HG03439 (cell line): ENCODE measurements at regions not wholly inside any gene's neighbourhood (a gene's known extent, or its start where the extent isn't known, plus 50 kb on each side); places are given as distances from the start of the nearest gene placed in this dataset.
"Not testable (repeated sequence)": the region's sequence is repeated elsewhere in the genome, so short reads cannot be mapped to it uniquely, and the experiment has no call there.

Experiments
- ATAC-seq: cut with Tn5 transposase; IDR thresholded peaks from one replicate; pipeline ENCODE4 v1.9.1; 2021; ENCODE audit warnings: mild to moderate bottlenecking, moderate library complexity; ENCODE audit not compliant: unreplicated experiment

DNA sequence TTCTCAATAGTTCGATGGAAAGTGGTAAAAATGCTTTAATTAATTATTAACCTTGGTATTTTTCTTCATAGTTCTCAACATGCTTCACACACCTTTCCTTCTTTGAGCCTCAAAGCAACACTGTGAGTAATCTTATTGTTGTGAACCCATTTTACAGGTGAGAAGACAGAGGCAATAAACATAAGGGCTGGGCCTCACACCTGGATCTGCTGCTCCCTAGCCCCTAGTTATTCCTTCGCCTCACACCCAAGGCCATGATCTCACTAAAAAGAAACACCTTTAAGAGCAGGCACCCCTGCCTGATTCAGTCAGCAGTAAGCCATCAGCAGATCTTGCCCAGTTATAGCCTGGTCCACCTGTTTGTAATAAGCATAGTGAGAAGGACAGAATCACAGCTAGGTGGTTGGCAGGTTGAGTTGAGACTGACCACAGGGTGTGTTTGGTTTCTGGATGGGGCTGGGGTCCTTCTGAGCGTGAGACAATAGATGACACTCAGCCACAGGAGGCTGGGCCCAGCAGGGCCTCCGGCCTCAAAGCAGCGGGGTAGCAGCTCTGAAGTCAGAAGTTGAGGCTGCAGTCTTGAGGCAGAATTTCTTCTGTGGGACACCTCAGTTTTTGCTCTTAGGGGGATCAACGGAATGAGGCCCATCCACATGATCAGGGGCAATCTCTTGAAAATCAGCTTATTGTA, 203.9 kb downstream of the RHOU start:
- ATAC-seq = no peak

DNA sequence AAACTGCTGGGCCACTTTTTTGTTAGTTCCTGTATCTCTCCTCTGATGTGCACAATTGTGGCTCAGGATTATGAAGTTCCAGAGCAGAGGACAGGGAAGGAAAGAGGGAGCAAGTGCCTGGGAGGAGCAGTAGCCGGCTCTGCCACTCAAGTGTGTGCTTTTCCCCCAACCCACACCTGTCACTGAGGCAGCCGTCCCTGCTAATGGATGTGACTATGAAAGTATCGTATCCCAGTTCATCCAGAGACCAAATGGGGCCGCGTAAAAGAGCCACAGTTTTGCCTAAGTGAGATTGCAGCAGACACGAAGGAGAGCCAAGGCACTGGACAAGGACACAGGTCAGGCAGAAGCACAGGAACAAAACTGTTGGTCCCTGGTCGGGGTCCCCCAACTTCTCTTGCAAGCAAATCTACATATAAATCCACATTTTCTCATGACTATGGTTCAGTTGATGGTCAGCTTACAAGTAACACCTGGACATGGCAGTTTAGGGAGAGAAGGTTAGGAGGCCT, 204.7 kb downstream of the RHOU start:
- ATAC-seq = no peak

DNA sequence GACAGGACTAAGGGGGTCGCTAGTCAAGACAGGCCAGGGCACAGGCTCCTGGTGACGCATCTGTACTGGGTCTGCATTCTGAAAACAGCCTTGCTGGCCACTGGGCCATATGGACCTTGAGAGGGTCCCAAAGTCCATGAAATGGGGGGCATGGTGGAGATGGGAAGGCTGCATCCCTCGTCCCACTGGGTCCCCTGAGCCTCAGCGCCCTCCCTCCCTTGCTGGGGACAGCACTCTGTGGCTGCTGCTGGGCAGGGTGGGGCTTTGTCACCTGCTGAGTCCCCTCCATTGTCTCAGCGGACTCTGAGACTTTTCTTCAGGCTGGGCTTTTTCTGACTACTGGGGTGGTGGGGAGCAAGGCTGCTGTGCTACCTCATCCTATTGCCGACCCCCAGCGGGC, 205.2 kb downstream of the RHOU start:
- no peak for ATAC-seq

DNA sequence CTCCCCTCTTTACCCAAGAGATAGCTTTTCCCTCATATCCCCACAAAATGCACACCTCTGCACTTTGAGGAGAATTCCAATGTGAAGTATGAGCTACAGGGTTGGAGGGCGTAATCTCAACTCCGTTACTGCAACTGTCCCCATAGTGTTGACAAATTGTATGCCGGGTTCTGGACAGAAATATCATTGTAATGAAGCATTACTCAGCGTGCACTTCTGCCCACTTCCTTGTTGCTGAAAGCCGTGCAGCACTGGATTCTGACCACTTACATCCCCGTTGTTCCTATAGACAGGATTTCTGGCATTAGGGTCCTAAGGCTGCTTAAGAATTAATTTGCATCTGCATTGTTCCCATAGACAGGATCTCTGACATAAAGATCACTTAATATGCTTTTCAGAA, 205.6 kb downstream of the RHOU start:
- no peak for ATAC-seq

DNA sequence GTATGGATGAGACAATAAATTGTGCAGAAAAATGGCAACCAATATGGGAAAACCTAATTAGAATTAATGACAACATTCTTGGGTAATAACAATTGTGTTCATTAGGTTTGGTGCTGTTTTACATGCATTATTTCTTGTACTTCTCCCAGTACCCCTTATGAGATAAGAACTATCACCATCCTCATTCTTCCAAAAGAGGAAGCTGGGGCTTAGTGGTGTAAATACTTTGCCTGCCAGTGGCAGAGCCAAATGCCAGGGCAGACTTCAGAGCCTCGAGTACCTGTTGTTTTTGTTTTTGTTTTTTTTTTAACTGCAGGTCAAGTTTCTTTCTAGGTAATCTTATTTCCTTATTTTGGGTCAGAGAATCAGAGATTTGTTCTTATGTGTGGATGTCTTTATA, 206.4 kb downstream of the RHOU start:
- no peak for ATAC-seq

DNA sequence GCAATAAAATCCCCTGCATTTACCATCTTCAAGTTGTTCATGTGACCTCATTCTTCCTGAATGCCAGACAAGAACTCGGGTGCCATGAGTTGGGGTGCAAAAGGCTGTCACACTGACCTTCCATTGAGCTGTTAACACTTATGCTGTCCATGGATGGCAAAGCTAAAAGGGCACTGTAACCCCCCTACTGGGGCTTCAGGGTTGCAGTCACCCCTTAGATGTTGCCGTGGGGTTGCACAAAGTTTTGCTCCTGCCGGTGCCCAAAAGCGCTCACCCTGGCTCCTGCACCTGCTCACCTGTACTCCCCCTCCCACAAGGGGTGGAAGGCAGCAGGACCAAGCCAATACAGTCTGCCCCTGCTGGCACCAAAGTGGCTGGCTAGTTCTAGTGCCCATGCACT, 208.2 kb downstream of the RHOU start:
- ATAC-seq = no peak

DNA sequence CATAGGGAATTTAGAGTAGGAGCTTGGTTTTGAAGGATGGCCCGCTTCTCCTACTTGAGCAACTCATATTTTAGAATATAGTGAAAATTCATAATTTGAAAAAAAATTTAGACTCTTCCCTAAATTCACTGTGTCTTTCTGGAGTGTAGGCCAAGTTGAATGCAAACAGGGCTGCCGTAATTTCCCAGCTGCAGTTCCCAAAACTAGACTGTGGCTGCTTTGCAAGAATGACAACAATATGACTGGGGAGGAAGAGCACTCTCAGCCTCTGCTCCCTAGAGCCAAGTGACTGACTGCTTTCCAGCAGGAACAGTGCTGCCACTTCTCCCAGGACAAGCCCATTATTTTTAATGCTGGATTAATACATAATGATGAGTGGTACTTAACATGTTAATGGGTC, 209.0 kb downstream of the RHOU start:
- no peak for ATAC-seq

DNA sequence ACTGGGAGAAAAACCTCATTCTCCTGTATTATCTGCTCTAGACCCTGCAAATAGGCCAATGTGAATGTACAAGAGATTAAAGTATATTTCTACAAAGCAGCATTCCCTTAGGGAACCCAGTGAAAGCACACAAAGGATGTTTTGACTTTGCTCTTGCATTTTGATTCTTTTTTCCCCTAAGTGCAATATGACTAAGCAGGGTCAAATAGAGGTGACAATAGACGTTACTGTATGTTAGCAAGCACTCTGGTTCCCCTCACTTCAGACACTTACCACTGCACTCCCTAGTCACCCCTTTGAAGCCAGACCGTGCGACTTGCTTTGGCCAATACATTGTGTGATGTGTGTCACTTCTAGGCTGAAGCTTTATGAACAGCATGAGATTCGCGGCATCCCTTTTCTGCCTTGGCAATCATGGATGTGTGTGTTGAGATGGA, 209.7 kb downstream of the RHOU start:
- ATAC-seq = no peak

DNA sequence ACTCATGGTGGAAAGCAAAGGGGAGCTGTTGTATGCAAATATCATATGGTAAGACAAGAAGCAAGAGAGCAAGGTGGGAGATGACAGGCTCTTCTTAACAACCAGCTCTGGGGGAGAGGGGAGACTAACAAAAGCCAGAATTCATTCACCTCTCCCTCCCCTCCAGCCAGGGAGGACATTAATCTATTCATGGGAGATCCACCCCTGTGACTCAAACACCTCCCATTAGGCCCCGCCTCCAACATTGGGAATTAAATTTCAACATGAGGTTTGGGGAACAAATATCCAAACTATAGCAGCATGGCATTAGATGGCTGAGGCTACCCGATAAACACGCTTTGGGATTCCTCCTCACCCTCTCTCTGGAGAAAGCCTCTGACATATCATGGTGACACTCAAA, 210.6 kb downstream of the RHOU start:
- ATAC-seq = no peak

DNA sequence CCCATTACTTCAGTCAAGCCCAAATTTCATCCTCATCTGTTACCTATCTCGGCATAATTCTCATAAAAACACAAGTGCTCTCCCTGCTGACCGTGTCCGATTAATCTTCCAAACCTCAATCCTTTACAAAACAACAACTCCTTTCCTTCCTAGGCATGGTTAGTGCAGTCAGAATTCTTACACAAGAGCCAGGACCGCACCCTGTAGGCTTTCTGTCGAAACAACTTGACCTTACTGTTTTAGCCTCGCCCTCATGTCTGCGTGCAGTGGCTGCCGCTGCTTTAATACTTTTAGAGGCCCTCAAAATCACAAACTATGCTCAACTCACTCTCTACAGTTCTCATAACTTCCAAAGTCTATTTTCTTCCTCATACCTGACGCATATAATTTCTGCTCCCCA, 214.3 kb downstream of the RHOU start:
- not testable (repeated sequence) for ATAC-seq

DNA sequence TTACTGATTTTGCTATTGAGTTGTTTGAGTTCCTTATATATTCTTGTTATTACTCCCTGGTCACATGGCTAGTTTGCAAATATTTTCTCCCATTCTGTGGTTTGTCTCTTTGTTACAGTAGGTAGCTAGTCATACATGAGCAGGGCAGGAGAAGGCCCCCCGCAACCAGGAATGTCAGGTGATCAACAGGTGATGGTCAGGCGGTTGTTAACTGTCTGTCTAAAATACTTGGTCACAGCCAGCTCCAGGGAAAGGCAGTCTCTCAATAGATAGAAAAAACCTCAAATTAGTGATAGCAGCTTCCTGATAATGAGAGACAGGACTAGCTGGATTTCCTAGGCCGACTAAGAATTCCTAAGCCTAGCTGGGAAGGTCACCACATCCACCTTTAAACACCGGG, 217.9 kb downstream of the RHOU start:
- no peak for ATAC-seq

DNA sequence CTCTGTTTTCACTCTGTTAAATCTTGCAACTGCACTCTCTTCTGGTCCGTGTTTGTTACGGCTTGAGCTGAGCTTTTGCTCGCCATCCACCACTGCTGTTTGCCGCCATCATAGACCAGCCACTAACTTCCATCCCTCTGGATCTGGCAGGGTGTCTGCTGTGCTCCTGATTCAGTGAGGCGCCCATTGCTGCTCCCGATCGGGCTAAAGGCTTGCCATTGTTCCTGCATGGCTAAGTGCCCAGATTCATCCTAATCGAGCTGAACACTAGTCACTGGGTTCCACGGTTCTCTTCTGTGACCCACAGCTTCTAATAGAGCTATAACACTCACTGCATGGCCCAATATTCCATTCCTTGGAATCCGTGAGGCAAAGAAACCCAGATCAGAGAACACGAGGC, 218.5 kb downstream of the RHOU start:
- not testable (repeated sequence) for ATAC-seq

DNA sequence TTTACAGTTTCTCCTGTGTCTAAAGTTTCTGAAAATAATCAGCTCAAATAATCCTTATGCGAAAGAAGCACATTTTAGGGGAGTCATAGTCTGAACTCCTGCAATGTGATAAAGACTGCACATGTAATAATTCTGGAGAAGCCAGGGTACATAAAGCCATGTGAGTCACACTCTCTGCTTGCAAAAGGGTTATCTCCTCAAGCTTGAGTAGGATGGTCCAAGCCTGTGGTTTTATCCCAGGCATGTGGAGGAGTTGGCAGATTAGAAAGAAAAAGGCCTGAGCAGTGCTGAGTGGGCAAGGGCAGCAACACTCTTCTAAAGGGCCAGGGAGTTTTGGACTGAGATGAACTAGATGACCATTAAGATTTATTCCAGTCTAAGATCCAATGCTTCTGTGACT, 220.4 kb downstream of the RHOU start:
- no peak for ATAC-seq

DNA sequence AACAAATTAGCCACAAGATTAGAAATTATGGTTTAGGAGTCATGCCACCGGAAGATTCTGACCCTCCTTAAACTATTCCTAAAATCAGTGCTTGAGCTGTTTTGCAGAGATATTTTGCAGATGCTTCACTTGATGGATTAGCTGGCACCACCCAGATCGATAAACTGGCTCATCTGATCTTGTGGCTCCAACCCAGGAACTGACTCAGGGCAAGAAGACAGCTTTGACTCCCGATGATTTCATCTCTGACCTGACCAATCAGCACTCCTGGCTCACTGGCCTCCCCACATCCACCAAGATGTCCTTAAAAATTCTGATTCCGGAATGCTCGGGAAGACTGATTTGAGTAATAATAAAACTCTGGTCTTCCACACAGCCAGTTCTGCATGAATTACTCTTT, 221.6 kb downstream of the RHOU start:
- ATAC-seq = no peak

DNA sequence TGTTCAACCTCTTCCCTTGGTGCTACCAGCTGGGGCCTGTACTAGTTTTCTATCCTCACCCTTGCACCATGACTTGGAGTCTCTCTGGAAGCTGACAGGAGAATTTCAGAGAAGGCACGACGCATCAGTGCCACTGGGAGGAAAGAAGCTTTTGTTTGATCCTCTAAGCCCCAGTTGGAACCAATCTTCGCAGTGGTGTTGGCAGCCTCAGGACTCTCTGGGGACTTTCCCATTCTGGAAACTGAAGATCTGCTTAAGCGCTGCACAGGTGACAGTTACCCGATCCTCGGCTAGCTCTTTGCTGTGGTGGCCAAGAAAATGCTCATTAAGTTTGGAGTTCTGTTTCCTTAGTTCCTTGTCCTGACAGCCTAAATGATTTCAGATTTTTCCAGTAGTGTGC, 222.3 kb downstream of the RHOU start:
- ATAC-seq = no peak

DNA sequence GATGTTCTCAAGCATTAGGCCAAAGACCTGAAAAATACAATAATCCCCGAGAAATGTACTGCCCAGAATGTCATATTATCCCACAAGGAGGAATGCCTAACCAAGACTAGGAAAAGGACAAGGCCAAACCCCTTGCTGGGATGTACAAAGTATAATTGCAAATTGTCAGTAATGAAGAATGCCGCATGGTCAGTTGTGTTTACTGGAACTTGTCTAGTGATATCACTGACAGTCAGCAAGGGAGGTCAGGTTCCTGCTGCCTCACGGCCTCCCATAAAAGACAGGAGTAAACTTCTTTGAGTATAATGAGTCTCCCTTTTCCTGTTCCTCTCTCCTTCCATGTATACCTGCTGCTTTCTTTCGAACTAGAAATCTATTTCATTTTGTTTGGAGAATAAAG, 222.8 kb downstream of the RHOU start:
- ATAC-seq = no peak

DNA sequence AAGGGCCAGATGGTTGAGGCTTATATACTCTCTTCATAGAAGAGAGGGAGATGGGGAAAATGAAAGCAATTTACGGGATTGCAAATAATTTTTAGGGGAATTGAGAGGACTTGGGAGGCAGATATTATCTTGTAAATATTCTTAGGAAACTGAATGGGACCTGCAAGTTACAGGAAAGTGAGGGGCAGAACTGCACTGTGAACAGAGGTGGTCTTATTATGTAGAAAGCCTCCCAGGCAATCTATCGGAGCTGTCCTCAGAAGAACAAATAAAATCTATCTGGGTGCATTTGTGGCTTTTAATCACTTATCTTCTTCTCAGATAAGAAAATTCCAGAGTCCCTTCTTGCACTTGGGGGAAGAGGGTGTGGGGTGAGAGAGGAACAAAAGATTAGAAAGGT, 223.5 kb downstream of the RHOU start:
- no peak for ATAC-seq

DNA sequence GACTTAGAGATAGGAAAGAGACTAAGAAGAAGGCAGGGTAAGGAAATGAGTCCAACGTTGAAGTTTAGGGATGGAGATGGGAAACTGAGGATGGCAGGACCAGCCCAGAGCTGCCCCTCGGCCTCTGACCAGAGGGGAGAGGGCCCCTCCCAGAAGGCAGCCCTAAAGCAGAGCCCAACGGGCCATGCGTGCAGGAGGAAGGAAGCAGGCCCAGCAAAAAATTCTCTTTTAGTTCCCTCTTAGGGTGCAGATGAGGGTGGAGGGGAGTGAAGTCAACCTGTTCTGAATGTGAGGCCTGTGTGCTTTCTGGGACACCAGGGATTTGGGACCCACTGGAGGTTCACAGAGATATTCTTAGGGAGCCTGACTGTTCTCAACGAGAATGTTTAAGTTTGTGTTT, 225.4 kb downstream of the RHOU start:
- ATAC-seq = no peak

DNA sequence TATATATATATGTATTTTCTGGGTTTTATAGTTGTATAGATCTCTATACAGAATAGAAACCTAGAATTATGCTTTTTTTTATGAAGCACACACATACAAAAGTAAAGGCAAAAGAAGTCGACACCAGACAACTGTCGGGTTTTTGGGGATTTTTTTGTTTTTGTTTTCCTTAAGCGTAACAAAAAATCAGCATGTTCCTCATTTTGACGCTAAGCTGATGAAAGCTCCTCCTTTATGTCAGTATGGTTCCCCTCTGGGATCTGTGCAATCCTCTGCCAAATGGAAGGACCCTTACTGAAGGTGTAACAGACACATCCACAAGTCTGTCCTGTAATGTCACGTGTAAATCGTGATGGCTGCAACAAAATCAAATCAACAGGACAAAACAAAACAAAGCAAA, 226.2 kb downstream of the RHOU start:
- no peak for ATAC-seq

DNA sequence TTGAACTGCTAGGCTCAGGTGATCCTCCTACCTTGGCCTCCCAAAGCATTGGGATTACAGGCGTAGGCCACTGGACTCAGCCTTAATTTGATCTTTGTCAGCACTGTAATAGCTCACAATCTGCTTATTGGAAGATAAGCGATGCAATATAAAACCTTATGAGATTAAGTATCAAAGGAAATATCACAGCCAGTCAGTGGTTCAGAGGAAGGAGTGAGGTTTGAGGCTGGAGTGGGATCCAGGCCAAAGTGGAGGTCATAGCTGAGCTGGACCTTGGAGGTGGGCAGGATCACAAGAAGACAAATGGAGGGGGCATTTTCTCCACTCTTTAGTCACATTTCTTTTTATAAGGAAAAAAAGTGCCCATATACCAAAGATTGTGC, 228.5 kb downstream of the RHOU start:
- ATAC-seq = no peak

DNA sequence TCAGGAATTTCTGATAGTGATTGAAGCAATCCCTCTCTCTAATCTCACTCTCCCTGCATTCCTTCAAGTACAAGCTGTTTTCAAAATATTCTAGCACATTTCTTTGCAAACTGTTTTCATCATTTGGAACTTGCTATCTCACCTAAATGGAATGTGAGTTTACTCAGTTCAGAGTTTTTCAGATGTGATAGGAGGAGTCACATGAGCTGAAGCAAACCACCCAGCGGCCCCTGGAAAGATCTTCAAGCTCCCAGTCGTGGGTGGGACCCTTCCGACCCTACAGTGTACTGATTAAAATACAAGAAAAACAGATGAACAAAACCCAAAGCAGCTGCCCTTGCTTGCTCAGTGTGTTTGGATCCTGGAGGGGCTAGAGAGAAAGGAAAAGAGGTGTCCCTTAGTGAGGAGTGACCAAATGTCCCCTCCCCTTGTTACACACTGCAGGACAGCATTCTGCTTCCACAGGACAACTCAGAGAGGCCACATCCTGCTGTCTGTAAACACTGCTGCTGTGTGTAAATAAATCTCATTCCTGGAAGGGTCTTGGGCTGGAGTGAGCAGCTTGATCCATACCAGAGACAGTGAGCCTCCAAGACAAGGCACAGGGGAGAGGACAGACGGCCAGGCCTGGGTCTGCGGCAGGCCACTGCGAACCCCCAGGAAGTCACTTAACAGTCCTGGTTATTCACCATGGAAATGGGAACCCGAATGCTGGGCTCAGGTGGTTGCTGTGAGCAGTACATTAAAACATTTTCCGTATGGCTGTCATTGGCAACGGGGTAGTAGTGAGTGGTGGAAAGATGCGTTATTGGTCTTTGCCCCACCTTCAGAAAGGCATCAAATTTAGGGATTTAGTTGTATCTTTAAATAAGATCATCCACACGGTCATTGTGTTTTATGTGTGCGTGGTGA, 229.2 kb downstream of the RHOU start:
- no peak for ATAC-seq

DNA sequence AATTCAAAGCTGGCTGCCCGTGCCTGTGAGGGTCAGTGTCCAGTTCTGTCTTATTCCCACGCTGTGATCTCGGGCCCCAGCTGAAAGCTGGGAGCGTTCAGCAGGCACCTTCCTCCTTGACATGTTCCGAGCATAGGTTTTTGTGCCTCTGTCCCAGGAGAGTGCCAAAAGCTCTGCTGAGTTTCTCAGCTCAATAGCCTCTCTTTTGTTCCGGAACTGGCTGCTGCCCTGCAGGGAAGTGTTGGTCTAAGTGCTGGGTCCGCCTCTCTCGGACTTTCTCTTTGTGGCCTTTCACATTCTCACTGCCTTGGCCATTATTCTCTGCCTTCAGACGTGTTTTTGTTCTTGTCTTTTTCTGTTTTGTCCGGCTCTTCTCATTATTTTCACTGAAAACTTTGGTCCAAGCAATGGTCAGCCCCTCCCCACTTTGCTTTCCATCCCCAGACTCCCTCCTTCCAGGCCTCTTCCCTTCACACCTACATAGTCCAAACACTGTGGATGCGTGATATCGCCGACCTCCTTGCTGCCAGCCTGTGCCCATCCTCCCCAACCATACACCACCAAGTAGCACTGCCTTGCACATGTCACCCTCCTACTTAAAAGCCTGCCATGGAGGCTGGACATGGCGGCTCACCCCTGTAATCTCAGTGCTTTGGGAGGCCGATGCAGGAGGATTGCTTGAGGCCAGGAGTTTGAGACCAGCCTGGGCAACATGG, 233.8 kb downstream of the RHOU start:
- ATAC-seq = no peak
